ENCODE measurements at regions not wholly inside any gene's neighbourhood (a gene's known extent, or its start where the extent isn't known, plus 50 kb on each side); places are given as distances from the start of the nearest gene placed in this dataset.
"Not testable (repeated sequence)": the region's sequence is repeated elsewhere in the genome, so short reads cannot be mapped to it uniquely, and the experiment has no call there.

DNA sequence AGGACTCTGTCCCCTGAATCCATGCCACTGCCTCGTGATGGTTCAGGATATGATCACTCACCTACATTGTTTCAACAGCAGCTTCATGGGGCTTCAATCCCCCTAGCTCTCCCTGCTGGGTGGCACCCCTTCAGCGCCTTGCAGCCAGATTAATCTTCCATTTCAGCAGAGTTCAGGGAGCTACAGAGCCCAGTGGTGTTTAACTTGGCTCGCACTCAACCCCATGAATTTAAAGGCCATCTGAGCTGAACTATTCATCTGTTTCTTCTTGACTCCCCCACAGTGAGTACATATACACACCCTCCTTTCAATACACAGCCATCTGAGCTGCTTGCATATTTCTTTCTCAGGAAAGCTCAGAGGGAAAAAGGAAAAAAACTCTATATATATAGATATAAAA is 202.8 kb upstream of the C16orf82 start:
- intact Hi-C loops (cut with DNase I), result no loop called here
- Histone ChIP-seq H3K27ac (no peak overlapping the region), H3K36me3 (no peaks in the 10 kb centered on the region), H3K4me3 (no peak overlapping the region), H3K4me1 (no peaks in the 10 kb centered on the region), H3K27me3 (no peaks in the 10 kb centered on the region), H3K9me3 (peaks cover 0 to 14% (median 0%) of the 10 kb centered on the region in 4 donors)
- TF ChIP-seq POLR2AphosphoS5 (IDR thresholded peaks at IDR 0.05) (no peak), EP300 (IDR thresholded peaks at IDR 0.05) (no peak), POLR2A (IDR thresholded peaks at IDR 0.05) (no peak), CTCF (IDR thresholded peaks at IDR 0.05) (no peak)
- DNase-seq, result no peak
- WGBS, 2 donors, result 18 to 49% methylated on average over 3 of the region's 3 CpGs

GRCh38 chr16:26874318-26874717 is 192.4 kb upstream of the C16orf82 start:
- 68 to 69% methylated on average over 5 of the region's 5 CpGs for WGBS, 2 donors
- H3K27ac ChIP-seq; H3K36me3 ChIP-seq; H3K9me3 ChIP-seq; DNase-seq; H3K4me3 ChIP-seq; H3K4me1 ChIP-seq; intact Hi-C loops (cut with DNase I); H3K27me3 ChIP-seq: not testable (repeated sequence)

DNA sequence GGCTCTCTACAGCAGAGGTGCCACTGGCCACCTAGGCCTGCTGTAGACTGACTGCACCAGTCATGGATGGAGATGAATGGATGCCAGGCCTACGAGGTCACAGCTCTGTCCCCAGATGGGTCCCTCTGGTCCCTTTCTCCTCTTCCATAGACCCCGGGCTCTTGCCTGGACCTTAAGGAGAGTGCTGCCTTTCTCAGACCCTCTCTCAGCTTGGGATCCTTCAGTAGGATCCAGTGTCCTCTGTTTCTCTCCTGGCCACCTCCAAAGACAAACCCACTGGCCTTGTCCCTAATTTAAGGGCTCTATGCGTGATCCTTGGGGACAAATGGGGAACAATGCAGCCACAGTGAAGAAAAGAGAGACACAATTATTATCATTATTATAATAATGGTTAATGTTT is 189.3 kb upstream of the C16orf82 start:
- TF ChIP-seq POLR2A (IDR thresholded peaks at IDR 0.05), result no peak
- no peak for TF ChIP-seq CTCF (IDR thresholded peaks at IDR 0.05)
- no peak for TF ChIP-seq POLR2AphosphoS5 (IDR thresholded peaks at IDR 0.05)
- no peak for TF ChIP-seq EP300 (IDR thresholded peaks at IDR 0.05)
- H3K4me1 ChIP-seq, result no peaks in the 10 kb centered on the region
- no peak for DNase-seq
- intact Hi-C loops (cut with DNase I), result no loop called here
- 71 to 80% methylated on average over 3 of the region's 3 CpGs for WGBS, 2 donors
- no peak overlapping the region for H3K4me3 ChIP-seq
- no peak overlapping the region for H3K27ac ChIP-seq
- no peaks in the 10 kb centered on the region for H3K36me3 ChIP-seq
- H3K9me3 ChIP-seq, result peaks cover 0 to 2% (median 0%) of the 10 kb centered on the region in 4 donors
- H3K27me3 ChIP-seq, result no peaks in the 10 kb centered on the region

DNA sequence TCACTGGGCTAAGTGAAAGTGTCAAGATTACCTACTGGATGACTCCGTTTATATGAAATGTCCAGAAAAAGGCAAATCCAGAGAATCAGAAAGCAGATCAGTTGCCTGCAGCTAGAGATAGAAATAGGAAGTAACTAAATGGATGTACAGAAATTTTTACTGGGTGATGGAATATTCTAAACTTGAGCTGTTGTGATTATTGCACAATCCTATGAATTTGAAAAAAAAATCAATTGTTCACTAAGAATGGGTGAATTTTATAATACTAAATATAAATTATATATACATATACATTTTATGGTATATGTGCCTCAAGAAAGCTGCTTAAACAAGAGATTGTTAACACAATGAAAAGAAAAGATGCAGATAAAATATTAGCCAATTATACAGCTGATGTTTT is 181.1 kb upstream of the C16orf82 start:
- Histone ChIP-seq H3K27me3 (no peaks in the 10 kb centered on the region), H3K9me3 (no peaks in the 10 kb centered on the region), H3K4me3 (no peak overlapping the region), H3K4me1 (no peaks in the 10 kb centered on the region), H3K27ac (no peak overlapping the region), H3K36me3 (no peaks in the 10 kb centered on the region)
- WGBS, 2 donors, result 84 to 91% methylated on average over 1 of the region's 1 CpG
- DNase-seq, result no peak
- no peak for TF ChIP-seq CTCF (IDR thresholded peaks at IDR 0.05)
- TF ChIP-seq POLR2AphosphoS5 (IDR thresholded peaks at IDR 0.05), result no peak
- TF ChIP-seq EP300 (IDR thresholded peaks at IDR 0.05), result no peak
- TF ChIP-seq POLR2A (IDR thresholded peaks at IDR 0.05), result no peak
- intact Hi-C loops (cut with DNase I), result no loop called here

- 55 to 66% methylated on average over 2 of the region's 2 CpGs for WGBS, 2 donors
- Histone ChIP-seq H3K27me3 (no peaks in the 10 kb centered on the region), H3K4me1 (no peaks in the 10 kb centered on the region), H3K36me3 (no peaks in the 10 kb centered on the region), H3K4me3 (no peak overlapping the region), H3K27ac (no peak overlapping the region), H3K9me3 (no peaks in the 10 kb centered on the region)
- intact Hi-C loops (cut with DNase I), result no loop called here
- DNase-seq, result no peak
- TF ChIP-seq CTCF (IDR thresholded peaks at IDR 0.05) (no peak), POLR2AphosphoS5 (IDR thresholded peaks at IDR 0.05) (no peak), EP300 (IDR thresholded peaks at IDR 0.05) (no peak), POLR2A (IDR thresholded peaks at IDR 0.05) (no peak)
These were observed 177.0 kb upstream of the C16orf82 start for GRCh38 chr16:26889740-26890139.
